SHP77 (cell line): ENCODE measurements at regions not wholly inside any gene's neighbourhood (a gene's known extent, or its start where the extent isn't known, plus 50 kb on each side); places are given as distances from the start of the nearest gene placed in this dataset.
"Not testable (repeated sequence)": the region's sequence is repeated elsewhere in the genome, so short reads cannot be mapped to it uniquely, and the experiment has no call there.

Experiments
- DNase-seq, 2 experiments: peaks; one replicate each; lab custom pipeline; 2025; lab: John Stamatoyannopoulos, UW

GRCh38 chr11:69950120-69950519 lies 128.0 kb upstream of the ANO1 start:
- DNase-seq: peak in 1 of 2 experiments; percentile 37

GRCh38 chr11:69950621-69951020 lies 127.5 kb upstream of the ANO1 start:
- DNase-seq: no peak

- no peak for DNase-seq
Measured at GRCh38 chr11:69951821-69952220, 126.3 kb upstream of the ANO1 start.

- DNase-seq: not testable (repeated sequence)
Measured at GRCh38 chr11:69952229-69952975, 125.7 kb upstream of the ANO1 start.

- no peak for DNase-seq
Measured at GRCh38 chr11:69953356-69953755, 124.8 kb upstream of the ANO1 start.

- DNase-seq: no peak
Measured at GRCh38 chr11:69954756-69955155, 123.4 kb upstream of the ANO1 start.

- DNase-seq: no peak
Measured at GRCh38 chr11:69956669-69957190, 121.4 kb upstream of the ANO1 start.

- no peak for DNase-seq
Measured at GRCh38 chr11:69957849-69958248, 120.3 kb upstream of the ANO1 start.

- DNase-seq: no peak
Measured at GRCh38 chr11:69958308-69958707, 119.8 kb upstream of the ANO1 start.

GRCh38 chr11:69959461-69959860 lies 118.7 kb upstream of the ANO1 start:
- DNase-seq: no peak

- DNase-seq: no peak
Measured at GRCh38 chr11:69961738-69962137, 116.4 kb upstream of the ANO1 start.

- DNase-seq: no peak
Measured at GRCh38 chr11:69962152-69962551, 116.0 kb upstream of the ANO1 start.

- DNase-seq: no peak
Measured at GRCh38 chr11:69963533-69964246, 114.4 kb upstream of the ANO1 start.

GRCh38 chr11:69964247-69964643 lies 113.9 kb upstream of the ANO1 start:
- DNase-seq: no peak

GRCh38 chr11:69965821-69966582 lies 112.1 kb upstream of the ANO1 start:
- no peak for DNase-seq

GRCh38 chr11:69966583-69966835 lies 111.6 kb upstream of the ANO1 start:
- DNase-seq: no peak

GRCh38 chr11:69966910-69967483 lies 111.1 kb upstream of the ANO1 start:
- DNase-seq: no peak

GRCh38 chr11:69967484-69967883 lies 110.6 kb upstream of the ANO1 start:
- no peak for DNase-seq

GRCh38 chr11:69968396-69969347 lies 109.4 kb upstream of the ANO1 start:
- no peak for DNase-seq

- DNase-seq: no peak
Measured at GRCh38 chr11:69969890-69970784, 108.0 kb upstream of the ANO1 start.
